GM18873 (cell line): ENCODE measurements at regions not wholly inside any gene's neighbourhood (a gene's known extent, or its start where the extent isn't known, plus 50 kb on each side); places are given as distances from the start of the nearest gene placed in this dataset.

Experiments
- ATAC-seq: cut with Tn5 transposase; IDR thresholded peaks from one replicate; pipeline ENCODE4 v1.9.1; 2021; ENCODE audit warnings: mild to moderate bottlenecking, moderate library complexity, moderate number of reproducible peaks; ENCODE audit not compliant: unreplicated experiment, low FRiP score

- no peak for ATAC-seq
These were observed 185.3 kb upstream of the WWC1 start for GRCh38 chr5:168106008-168106761.

DNA sequence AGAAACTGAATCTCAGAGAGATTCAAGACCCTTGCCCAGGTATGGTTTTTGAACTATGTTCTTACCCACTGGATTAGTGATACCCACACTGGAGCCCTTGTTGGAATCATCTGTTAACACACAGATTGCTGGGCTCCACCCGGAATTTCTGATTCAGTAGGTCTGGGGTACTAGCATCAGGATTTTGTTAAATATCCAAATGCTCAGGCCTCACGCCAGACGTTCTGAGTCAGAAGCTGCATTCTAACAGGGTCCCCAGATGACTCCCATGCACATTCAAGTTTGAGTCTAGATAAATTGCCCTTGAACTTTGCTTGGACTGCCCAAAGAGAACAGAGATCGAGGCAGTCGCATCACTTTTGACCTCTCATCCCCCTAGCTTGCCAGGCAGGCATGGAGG is 182.0 kb upstream of the WWC1 start:
- no peak for ATAC-seq

DNA sequence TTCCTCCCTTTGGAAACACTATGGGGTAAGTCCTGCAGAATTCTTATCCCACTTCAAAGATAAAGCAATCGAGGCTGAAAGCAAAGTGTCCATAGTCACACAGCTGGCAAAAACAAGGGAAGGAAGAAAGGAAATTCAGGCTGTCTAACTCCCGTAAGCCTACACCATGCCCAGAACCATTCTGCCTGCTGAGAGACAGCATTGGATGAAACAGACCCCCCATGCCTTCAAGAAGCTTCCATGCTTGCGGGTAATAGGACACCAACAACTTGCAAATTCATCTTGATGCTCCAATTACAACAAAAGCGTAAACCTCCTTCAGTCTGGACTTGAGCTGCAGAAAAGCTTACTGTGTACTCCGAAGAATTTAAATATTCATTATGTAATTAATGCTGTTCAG is 181.1 kb upstream of the WWC1 start:
- no peak for ATAC-seq

DNA sequence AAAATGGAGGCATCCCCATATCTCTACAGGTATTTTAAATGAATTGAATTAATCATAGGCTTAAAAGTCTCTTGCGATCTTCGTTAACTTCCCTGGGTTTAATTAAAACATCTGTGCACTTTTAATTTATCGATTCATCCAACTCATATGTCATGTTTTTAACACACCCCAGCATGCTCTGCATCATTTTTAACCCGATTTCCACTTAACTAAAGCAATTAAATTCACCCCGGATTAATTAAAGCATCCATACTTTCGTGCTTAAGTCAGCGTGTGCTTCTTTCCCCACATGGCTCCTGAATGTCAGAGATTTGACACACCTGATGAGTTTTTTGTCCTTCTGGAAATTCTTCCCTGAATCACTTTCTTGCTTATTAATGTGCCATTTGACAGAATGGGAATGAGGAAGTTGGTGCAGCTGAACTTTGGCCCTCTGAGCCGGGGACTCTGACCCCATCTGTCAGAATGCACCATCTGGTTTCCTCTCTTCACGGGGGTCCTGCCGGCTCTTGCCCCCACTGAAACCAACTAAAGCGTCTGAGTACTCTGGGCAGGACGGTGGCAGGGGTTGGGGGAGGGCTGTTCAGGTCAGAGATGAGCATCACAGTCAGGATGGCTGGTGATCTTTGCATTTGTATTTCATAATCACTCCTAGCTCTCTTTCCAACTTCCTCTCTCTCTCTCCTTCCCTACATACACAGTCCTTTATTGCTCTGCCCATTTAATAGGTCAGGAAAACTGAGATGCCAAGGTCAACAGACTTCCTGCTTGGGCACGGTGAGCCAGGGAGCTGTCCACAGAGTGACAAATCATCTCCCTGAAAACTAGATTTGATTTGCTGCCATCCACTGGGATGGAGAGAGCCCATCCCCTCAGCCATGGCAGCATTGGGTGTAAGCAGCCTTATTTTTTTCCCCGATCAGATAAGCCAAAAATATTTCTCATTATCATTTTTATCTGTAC is 180.3 kb upstream of the WWC1 start:
- ATAC-seq = no peak

DNA sequence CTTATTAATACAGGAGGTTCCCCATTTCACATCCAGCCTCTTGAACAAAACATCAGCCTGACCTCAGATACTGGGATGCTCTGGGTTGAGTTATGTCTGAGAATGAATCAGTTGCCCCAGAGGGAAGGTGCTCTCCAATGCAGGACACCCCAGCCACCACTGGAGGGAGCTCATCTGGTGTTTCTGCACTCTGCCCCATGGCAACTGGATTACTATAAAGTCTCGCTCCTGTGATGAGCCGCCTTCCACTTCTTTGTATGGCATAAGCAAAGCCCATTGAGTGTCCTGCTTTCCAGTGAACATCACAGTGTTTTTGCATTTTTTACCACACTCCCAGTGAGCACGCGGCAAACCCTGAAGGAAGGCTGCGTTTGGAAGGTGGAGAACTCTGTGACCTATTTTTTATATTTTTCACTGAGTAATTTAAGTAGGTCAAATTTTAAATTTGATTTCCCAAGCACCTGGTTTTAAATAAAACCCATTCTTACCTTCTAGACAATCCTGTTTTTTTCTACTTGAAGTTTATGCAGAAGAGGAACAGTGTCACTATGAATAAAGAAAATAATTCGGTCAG is 176.9 kb upstream of the WWC1 start:
- peak; percentile 75 for ATAC-seq

GRCh38 chr5:168117469-168117868 is 174.0 kb upstream of the WWC1 start:
- ATAC-seq = no peak

GRCh38 chr5:168118042-168118668 is 173.3 kb upstream of the WWC1 start:
- ATAC-seq = no peak

GRCh38 chr5:168120401-168121137 is 170.9 kb upstream of the WWC1 start:
- ATAC-seq = no peak

DNA sequence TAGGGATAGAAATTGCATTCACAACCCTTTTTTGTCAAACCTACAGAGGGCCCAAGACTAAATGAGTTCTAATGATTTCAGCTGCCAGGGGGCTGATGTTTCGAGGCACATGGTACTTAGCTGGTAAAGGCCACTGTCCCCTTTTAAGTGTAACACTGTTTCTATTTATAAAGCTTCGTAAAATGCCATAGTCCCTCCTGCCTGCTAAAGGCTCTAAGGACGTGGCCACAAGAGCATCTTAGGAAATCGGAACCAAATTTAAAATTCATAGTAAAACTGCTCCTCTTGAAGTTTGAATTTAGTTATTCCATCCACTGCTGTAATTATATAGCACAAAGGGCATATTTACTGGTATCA is 170.3 kb upstream of the WWC1 start:
- no peak for ATAC-seq

- peak; percentile 89 for ATAC-seq
These were observed 167.6 kb upstream of the WWC1 start for GRCh38 chr5:168123631-168124528.

GRCh38 chr5:168125445-168126199 is 165.8 kb upstream of the WWC1 start:
- ATAC-seq = no peak

DNA sequence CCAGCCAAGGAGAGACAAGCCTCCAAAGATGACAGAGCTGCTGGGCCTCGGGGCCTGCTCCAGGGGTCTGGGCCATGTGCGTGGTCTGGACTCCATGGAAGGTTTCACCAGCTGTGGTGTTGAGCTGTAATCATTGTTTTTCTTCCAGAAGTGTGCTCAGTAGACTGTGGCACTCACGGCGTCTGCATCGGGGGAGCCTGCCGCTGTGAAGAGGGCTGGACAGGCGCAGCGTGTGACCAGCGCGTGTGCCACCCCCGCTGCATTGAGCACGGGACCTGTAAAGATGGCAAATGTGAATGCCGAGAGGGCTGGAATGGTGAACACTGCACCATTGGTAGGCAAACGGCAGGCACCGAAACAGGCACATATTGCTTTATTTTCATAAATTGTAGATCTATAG is 164.8 kb upstream of the WWC1 start:
- no peak for ATAC-seq

DNA sequence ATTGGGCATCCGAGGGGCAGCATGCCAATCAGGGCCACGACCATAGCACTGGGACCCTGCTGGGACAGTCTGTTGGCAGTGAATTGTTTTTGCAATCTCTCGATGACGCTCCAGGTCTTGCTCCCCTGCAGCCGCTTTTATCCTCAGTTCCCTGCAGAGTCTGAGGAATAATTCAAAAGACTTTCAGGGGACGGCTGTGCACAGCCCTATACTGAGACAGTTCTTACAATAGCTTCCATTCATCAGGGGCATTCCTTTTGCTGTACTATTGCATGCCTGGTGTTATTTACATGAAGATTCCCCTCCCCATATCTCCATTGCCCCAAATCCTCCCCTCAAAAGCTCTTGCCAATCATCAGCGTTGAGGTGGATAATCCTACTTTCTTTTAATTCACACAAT is 163.3 kb upstream of the WWC1 start:
- no peak for ATAC-seq

DNA sequence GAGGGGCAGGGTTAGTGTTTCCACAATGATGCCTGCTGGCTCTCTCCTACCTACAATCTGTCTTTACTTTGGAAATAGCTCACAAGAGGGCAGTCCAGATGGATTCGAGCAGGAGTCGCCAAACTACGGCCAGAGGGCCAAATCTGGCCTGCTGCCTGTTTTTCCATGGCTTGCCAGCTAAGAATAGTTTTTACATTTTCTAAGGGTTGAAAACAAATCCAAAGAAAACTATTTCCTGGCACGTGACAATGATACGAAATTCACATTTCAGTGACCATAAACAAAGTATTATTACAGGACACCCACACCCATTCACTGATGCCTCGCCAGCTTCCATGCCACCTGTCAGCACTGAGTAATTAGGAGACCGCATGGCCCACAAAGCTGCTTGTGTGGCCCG is 162.9 kb upstream of the WWC1 start:
- ATAC-seq = no peak

GRCh38 chr5:168131519-168131918 is 159.9 kb upstream of the WWC1 start:
- no peak for ATAC-seq

- no peak for ATAC-seq
These were observed 159.2 kb upstream of the WWC1 start for GRCh38 chr5:168132241-168132641.

DNA sequence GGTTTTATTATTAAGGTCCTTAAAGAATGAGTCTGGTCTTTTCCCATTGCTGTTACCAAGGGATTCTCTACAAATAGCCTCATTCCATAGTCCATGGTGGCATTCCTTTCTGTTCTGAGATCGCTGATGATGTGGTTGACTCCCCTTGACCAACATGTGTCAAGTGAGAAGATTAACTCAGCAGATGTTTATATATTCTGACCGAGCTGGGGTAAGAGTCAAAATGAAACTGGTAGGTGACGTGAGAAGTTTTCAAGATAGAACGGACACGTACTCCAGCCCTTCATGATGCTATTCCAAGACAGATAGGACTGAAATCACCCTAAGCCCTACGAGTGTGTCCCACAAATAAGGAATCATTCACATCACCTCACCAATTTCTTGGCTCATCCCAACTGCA is 155.5 kb upstream of the WWC1 start:
- peak; percentile 98 for ATAC-seq

- ATAC-seq = peak; percentile 4
These were observed 155.1 kb upstream of the WWC1 start for GRCh38 chr5:168136340-168136739.

GRCh38 chr5:168137265-168137664 is 154.2 kb upstream of the WWC1 start:
- peak; percentile 47 for ATAC-seq
